HFF-Myc (cell line): ENCODE measurements at regions not wholly inside any gene's neighbourhood (a gene's known extent, or its start where the extent isn't known, plus 50 kb on each side); places are given as distances from the start of the nearest gene placed in this dataset.

Experiments used
- DNase-seq: peaks from one replicate; pipeline ENCODE4 v3.0.0-alpha.2; 2011; ENCODE audit warnings: low read depth; ENCODE audit errors: extremely low read depth
- H3K4me3 ChIP-seq: replicated peaks from 2 replicates; pipeline ENCODE4 v1.5.1; 2011; ENCODE audit warnings: low read depth, mild to moderate bottlenecking, control low read depth, low read length
- CTCF ChIP-seq: IDR thresholded peaks from 2 replicates; pipeline ENCODE4 v1.5.1; 2012; ENCODE audit warnings: mild to moderate bottlenecking, low read depth, low read length, control low read depth; ENCODE audit errors: missing control alignments

- no peak overlapping the region for H3K4me3 ChIP-seq
- DNase-seq = peak; percentile 7
- no peak for TF ChIP-seq CTCF
Observed at GRCh38 chr13:65460136-65460535, 1770.0 kb downstream of the PCDH9 start.

GRCh38 chr13:65456150-65456912, 1773.8 kb downstream of the PCDH9 start:
- no peak overlapping the region for H3K4me3 ChIP-seq
- DNase-seq = no peak
- no peak for TF ChIP-seq CTCF

GRCh38 chr13:65454403-65454802, 1775.7 kb downstream of the PCDH9 start:
- no peak overlapping the region for H3K4me3 ChIP-seq
- DNase-seq = no peak
- TF ChIP-seq CTCF = no peak

- no peak for TF ChIP-seq CTCF
- no peak overlapping the region for H3K4me3 ChIP-seq
Observed at GRCh38 chr13:65453982-65454381, 1776.2 kb downstream of the PCDH9 start.

GRCh38 chr13:65445340-65445739, 1784.8 kb downstream of the PCDH9 start:
- DNase-seq = no peak
- H3K4me3 ChIP-seq = no peak overlapping the region
- no peak for TF ChIP-seq CTCF

More at GRCh38 chr13:65453982-65454381, 1776.2 kb downstream of the PCDH9 start:
- DNase-seq = no peak

GRCh38 chr13:65435590-65435989, 1794.5 kb downstream of the PCDH9 start:
- DNase-seq = no peak
- no peak overlapping the region for H3K4me3 ChIP-seq
- no peak for TF ChIP-seq CTCF

GRCh38 chr13:65417953-65418352, 1812.2 kb downstream of the PCDH9 start:
- no peak for TF ChIP-seq CTCF
- no peak for DNase-seq
- H3K4me3 ChIP-seq = no peak overlapping the region
